ENCODE measurements at regions not wholly inside any gene's neighbourhood (a gene's known extent, or its start where the extent isn't known, plus 50 kb on each side); places are given as distances from the start of the nearest gene placed in this dataset.

GRCh38 chr4:66693694-66694093 lies 851.6 kb downstream of the CENPC start:
- no peak for TF ChIP-seq CTCF (IDR thresholded peaks at IDR 0.05; ENCODE audit: insufficient read depth, low read length)
- H3K4me3 ChIP-seq (ENCODE audit: low read depth, low read length), result no peak overlapping the region
- peak; percentile 61 for DNase-seq (ENCODE audit: low read depth)

DNA sequence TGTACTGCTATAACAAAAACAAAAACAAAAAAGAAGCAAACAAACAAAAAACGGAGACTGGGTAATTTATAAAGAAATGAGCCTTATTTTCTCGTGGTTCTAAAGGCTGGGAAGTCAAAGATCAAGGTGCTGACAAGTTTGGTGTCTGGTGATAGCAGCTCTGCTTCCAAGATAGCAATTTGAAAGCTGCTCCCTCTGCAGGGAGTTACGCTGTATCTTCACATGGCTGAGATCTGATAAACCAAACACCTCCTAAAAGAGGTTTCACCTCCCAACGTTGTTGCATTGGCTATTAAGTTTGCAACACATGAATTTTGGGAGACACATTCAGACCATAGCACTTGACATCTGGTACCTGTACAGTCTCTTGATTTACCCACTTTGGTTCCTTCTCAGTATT lies 854.2 kb downstream of the CENPC start:
- H3K4me3 ChIP-seq (ENCODE audit: low read depth, low read length), result no peak overlapping the region
- no peak for TF ChIP-seq CTCF (IDR thresholded peaks at IDR 0.05; ENCODE audit: insufficient read depth, low read length)
- no peak for DNase-seq (ENCODE audit: low read depth)

DNA sequence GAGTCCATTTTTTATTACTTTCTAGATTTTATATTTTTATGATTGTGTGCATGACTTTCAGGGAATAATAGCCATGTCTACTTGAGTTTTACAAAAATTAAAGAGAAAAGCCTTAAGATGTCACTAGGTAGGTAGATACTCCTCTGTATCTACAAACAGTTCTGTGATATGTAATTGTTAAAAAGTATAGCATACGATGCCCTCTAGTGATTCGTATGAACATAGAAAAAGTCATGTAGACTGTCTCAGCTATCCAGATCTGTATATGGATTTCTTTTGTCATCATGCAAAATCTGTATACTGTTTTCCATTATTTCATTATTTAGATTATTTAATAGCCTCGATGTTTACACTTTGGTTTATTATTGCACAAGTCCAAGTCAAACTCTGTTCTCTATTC lies 856.6 kb downstream of the CENPC start:
- DNase-seq (ENCODE audit: low read depth), result peak; percentile 80
- H3K4me3 ChIP-seq (ENCODE audit: low read depth, low read length), result no peak overlapping the region
- peak; percentile 42 for TF ChIP-seq CTCF (IDR thresholded peaks at IDR 0.05; ENCODE audit: insufficient read depth, low read length)

GRCh38 chr4:66687459-66687858 lies 857.8 kb downstream of the CENPC start:
- no peak for TF ChIP-seq CTCF (IDR thresholded peaks at IDR 0.05; ENCODE audit: insufficient read depth, low read length)
- DNase-seq (ENCODE audit: low read depth), result no peak
- H3K4me3 ChIP-seq (ENCODE audit: low read depth, low read length), result no peak overlapping the region

GRCh38 chr4:66681962-66682361 lies 863.3 kb downstream of the CENPC start:
- peak; percentile 71 for DNase-seq (ENCODE audit: low read depth)
- no peak for TF ChIP-seq CTCF (IDR thresholded peaks at IDR 0.05; ENCODE audit: insufficient read depth, low read length)

DNA sequence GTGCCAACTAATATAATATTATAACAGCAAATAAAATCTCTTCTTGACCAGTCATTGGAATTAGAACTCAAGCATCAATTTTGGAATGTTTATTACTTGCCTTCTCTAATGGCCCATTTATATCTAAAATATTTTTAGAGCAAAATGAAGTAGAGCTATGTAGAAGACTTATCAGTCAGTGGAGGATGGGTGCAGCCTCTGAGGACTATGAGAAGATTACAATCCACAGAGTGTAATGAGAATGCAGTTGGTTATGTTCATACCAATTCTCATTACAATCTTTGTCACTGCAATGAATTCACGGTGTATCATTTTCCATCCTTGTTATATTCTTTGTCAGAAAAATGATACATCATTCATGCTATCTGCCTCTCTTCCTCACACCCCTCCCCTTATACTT lies 878.1 kb downstream of the CENPC start:
- DNase-seq (ENCODE audit: low read depth), result no peak
- no peak for TF ChIP-seq CTCF (IDR thresholded peaks at IDR 0.05; ENCODE audit: insufficient read depth, low read length)
- no peak overlapping the region for H3K4me3 ChIP-seq (ENCODE audit: low read depth, low read length)

More at GRCh38 chr4:66681962-66682361, 863.3 kb downstream of the CENPC start:
- no peak overlapping the region for H3K4me3 ChIP-seq (ENCODE audit: low read depth, low read length)

- no peak overlapping the region for H3K4me3 ChIP-seq (ENCODE audit: low read depth, low read length)
- DNase-seq (ENCODE audit: low read depth), result no peak
- TF ChIP-seq CTCF (IDR thresholded peaks at IDR 0.05; ENCODE audit: insufficient read depth, low read length), result no peak
Measured at GRCh38 chr4:66662620-66663019, 882.7 kb downstream of the CENPC start.

All from fibroblast of the aortic adventitia (primary cell).